CD4-positive, alpha-beta T cell treated with Interferon alpha-2 for 1 hour (primary cell): ENCODE measurements at regions not wholly inside any gene's neighbourhood (a gene's known extent, or its start where the extent isn't known, plus 50 kb on each side); places are given as distances from the start of the nearest gene placed in this dataset.
"Not testable (repeated sequence)": the region's sequence is repeated elsewhere in the genome, so short reads cannot be mapped to it uniquely, and the experiment has no call there.

Source experiments
- DNase-seq, 2 donors: peaks; one replicate each; pipeline ENCODE4 v3.0.0-alpha.2; 2020 to 2022

GRCh38 chr2:167675906-167676305 is 571.5 kb downstream of the STK39 start:
- DNase-seq = no peak

DNA sequence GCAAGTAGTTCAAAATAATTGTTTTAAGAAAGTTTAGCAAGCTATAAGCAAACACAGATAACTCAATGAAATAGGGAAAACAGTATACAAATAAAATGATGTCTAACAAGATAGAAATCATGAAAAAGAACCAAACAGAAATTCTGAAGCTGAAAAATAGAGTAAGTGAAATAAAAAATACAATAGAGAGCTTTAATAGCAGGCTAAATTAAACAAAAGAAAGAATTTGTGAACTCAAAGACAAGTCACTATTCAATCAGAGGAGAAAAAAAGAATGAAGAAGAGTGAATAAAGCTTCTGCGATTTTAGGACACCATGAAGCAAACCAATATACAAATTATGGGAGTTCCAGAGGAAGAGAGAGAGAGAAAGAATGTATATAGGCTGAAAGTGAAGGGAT is 576.8 kb downstream of the STK39 start:
- no peak for DNase-seq

DNA sequence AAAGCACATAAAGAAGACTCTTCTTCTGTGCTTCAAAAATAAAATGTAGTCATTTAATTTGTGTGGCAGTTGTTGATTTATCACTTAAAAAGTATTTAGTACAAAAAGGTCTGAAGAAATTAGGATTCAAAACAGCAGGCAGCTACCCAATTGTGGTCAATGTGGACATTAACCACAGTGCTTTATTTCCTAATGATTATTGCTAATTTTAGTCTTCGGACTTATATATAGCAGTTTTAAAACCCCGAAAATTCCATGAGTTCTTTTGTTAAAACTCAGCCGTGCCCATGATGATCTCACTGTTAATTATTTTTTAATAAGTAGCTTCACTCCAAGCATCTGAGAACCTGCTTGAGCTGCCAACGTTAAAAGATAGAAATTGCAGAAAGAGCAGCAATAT is 594.3 kb downstream of the STK39 start:
- DNase-seq = no peak

- no peak for DNase-seq
These were observed 595.0 kb downstream of the STK39 start for GRCh38 chr2:167652401-167652800.

GRCh38 chr2:167651406-167652151 is 595.8 kb downstream of the STK39 start:
- DNase-seq = no peak

DNA sequence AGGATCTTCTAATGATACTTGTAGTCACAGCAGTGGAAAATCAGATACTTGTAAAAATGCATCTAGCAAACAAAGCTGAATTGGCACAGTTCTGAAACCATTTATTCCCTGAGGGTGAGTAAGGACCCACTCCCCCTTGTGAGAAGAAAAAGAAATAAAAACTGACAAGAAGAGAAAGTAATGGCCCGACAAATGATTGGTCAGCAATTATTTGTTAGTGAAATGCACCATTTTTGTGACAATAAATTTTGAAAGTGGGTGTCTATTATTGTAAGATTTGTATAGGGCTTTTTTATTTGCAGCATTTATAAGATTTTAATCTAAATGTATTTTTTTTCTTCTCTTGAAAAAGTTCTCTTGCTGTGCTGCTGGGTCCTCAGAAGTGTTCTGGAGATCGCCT is 600.8 kb downstream of the STK39 start:
- no peak for DNase-seq

DNA sequence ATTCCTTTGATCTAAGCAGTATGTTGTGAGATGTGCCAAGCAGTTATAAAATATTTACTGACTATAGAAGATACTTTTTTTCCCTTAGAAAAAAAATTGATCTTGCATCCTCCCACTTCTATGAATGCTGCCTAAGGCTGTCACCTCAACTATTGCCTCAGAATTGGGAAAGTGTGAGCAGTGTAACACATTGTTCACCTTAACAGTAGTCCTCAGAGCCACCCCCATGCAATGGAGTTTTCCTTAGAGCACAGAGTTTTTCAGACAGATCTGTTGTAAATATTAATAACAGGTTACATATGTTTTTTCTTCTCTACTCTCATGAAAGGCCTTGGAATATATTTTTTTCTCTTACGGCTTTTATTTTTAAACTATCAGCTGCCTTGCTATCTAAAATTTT is 607.3 kb downstream of the STK39 start:
- DNase-seq = no peak

DNA sequence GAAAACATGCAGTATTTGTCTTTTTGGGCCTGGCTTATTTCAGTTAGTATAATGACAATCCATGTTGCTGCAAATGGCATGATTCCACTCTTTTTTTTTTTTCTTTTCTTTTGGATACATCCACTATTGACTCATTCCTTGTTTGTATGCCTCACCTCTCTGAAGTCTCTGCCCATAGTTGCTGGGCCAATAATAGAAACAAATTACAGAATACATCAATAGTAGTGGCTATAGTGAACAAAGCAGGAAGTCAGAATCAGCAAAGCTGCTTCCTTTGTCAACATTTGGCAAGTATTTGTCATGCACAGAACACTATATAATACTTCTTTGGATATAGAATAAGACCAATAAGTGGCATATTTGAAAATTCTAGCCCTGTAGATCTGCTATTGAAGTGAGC is 609.7 kb downstream of the STK39 start:
- DNase-seq = no peak

GRCh38 chr2:167632271-167632670 is 615.1 kb downstream of the STK39 start:
- not testable (repeated sequence) for DNase-seq

GRCh38 chr2:167626961-167627360 is 620.4 kb downstream of the STK39 start:
- no peak for DNase-seq

GRCh38 chr2:167626301-167626700 is 621.1 kb downstream of the STK39 start:
- DNase-seq = no peak

- DNase-seq = no peak
These were observed 630.4 kb downstream of the STK39 start for GRCh38 chr2:167616997-167617396.

- no peak for DNase-seq
These were observed 633.9 kb downstream of the STK39 start for GRCh38 chr2:167613471-167613870.

- DNase-seq = no peak
These were observed 638.9 kb downstream of the STK39 start for GRCh38 chr2:167608487-167608886.

GRCh38 chr2:167607731-167608130 is 639.7 kb downstream of the STK39 start:
- DNase-seq = no peak

DNA sequence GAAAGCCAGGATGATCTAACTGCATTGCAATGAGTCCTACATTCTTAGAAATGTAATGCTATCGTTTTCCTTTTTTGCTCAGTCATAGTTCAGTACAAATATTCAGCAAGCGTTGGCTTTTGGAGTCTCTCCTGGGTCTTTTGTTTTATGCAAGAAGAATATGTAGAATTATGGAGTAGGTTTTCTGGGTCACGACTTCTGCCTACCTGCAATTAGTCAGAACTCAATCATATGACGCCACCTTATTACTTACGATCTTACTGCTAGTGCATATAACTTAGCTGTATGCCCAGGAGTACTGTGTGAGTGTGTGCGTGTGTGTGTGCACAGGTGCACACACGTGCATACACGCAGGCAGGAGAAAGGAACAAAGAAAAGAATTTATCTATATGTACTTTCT is 640.2 kb downstream of the STK39 start:
- no peak for DNase-seq

- no peak for DNase-seq
These were observed 645.3 kb downstream of the STK39 start for GRCh38 chr2:167602122-167602521.

- no peak for DNase-seq
These were observed 648.2 kb downstream of the STK39 start for GRCh38 chr2:167599219-167599618.

- DNase-seq = no peak
These were observed 651.4 kb downstream of the STK39 start for GRCh38 chr2:167595839-167596471.

DNA sequence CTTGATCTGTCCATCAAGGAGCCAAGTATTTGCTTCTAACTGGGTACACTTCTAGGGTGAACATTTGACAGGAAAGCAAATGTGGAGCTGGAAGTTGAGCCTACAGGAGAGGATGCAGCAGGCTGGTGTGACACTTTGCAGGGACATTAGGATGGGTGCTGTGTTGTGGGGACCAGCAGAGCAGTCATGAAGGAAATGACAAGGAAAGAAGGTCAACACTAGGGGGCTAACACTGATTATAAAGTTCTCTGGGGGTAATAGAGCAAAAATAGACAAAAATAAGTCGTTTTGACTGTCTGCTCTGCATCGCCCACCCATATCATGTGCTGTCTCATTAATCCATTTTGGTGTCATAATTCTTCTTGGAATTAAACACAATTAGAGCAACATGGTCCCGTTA is 652.4 kb downstream of the STK39 start:
- DNase-seq = no peak

DNA sequence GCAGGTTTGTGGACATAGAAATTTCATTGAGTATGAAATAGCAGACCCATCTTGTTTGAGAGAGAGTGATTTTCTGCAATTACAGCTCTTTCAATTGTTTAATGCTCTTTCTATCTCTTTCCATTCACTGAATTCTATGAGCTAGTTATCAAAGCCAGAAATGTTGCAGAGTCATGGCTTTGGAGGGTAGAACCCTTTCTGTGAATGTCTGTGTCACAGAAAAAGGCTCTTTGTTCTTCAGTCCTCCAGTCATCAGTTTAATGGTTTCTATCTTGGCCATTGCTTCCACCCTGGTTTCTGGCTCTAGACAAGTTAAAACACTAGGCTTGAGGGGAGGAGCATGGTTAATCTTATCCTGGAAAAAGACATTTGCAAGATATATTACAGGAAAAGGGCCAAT is 655.0 kb downstream of the STK39 start:
- no peak for DNase-seq

GRCh38 chr2:167582619-167583018 is 664.8 kb downstream of the STK39 start:
- DNase-seq = no peak

GRCh38 chr2:167581961-167582574 is 665.3 kb downstream of the STK39 start:
- no peak for DNase-seq

GRCh38 chr2:167579826-167580225 is 667.6 kb downstream of the STK39 start:
- DNase-seq = no peak
